G401 (cell line): ENCODE measurements at regions not wholly inside any gene's neighbourhood (a gene's known extent, or its start where the extent isn't known, plus 50 kb on each side); places are given as distances from the start of the nearest gene placed in this dataset.

Experiments used
- DNase-seq: peaks from one replicate; pipeline ENCODE4 v3.0.0-alpha.2; 2015; ENCODE audit warnings: low spot score
- in situ Hi-C: cut with HindIII; loops from 2 replicates; pipeline ENCODE4 v1.10.0; 2016; ENCODE audit warnings: low sequenced_read_pairs, mixed read lengths

GRCh38 chr9:108687006-108687987 is 168.5 kb downstream of the ACTL7B start:
- no peak for DNase-seq
- in situ Hi-C loops, result no loop called here

GRCh38 chr9:108684288-108685025 is 171.3 kb downstream of the ACTL7B start:
- in situ Hi-C loops, result no loop called here

GRCh38 chr9:108683245-108683644 is 172.5 kb downstream of the ACTL7B start:
- in situ Hi-C loops, result no loop called here
- DNase-seq, result no peak

More at GRCh38 chr9:108684288-108685025, 171.3 kb downstream of the ACTL7B start:
- DNase-seq, result no peak

- in situ Hi-C loops, result no loop called here
- DNase-seq, result no peak
These were observed 173.8 kb downstream of the ACTL7B start for GRCh38 chr9:108681851-108682590.

GRCh38 chr9:108680946-108681345 is 174.8 kb downstream of the ACTL7B start:
- no peak for DNase-seq
- in situ Hi-C loops, result no loop called here

GRCh38 chr9:108677776-108678175 is 178.0 kb downstream of the ACTL7B start:
- DNase-seq, result no peak
- in situ Hi-C loops, result no loop called here

- DNase-seq, result no peak
- in situ Hi-C loops, result no loop called here
These were observed 179.4 kb downstream of the ACTL7B start for GRCh38 chr9:108676355-108676754.

GRCh38 chr9:108675708-108676107 is 180.1 kb downstream of the ACTL7B start:
- no peak for DNase-seq
- in situ Hi-C loops, result no loop called here

GRCh38 chr9:108674766-108675530 is 180.8 kb downstream of the ACTL7B start:
- DNase-seq, result no peak
- in situ Hi-C loops, result no loop called here

- DNase-seq, result no peak
- in situ Hi-C loops, result no loop called here
These were observed 182.4 kb downstream of the ACTL7B start for GRCh38 chr9:108673386-108673785.

GRCh38 chr9:108672475-108673190 is 183.2 kb downstream of the ACTL7B start:
- in situ Hi-C loops, result no loop called here
- DNase-seq, result no peak

GRCh38 chr9:108671794-108672193 is 184.0 kb downstream of the ACTL7B start:
- no peak for DNase-seq
- in situ Hi-C loops, result no loop called here

GRCh38 chr9:108671176-108671575 is 184.6 kb downstream of the ACTL7B start:
- no peak for DNase-seq
- in situ Hi-C loops, result no loop called here

- DNase-seq, result no peak
- in situ Hi-C loops, result no loop called here
These were observed 186.8 kb downstream of the ACTL7B start for GRCh38 chr9:108668938-108669335.

- in situ Hi-C loops, result no loop called here
- DNase-seq, result no peak
These were observed 187.4 kb downstream of the ACTL7B start for GRCh38 chr9:108668191-108668937.

GRCh38 chr9:108666240-108666784 is 189.5 kb downstream of the ACTL7B start:
- no peak for DNase-seq
- in situ Hi-C loops, result no loop called here

- in situ Hi-C loops, result no loop called here
- no peak for DNase-seq
These were observed 190.1 kb downstream of the ACTL7B start for GRCh38 chr9:108665521-108666239.
